SU-DHL-6 (cell line): ENCODE measurements at regions not wholly inside any gene's neighbourhood (a gene's known extent, or its start where the extent isn't known, plus 50 kb on each side); places are given as distances from the start of the nearest gene placed in this dataset.

Source experiments
- H2AFZ ChIP-seq: fragments of 200-600 bp; sonication (generic); 2 replicates; pipeline ENCODE4 v1.6.1; 2014; ENCODE audit warnings: low read depth, mild to moderate bottlenecking, moderate library complexity, mixed read lengths, antibody characterized with exemption, low read length; ENCODE audit not compliant: severe bottlenecking
- H3F3A ChIP-seq: fragments of 200-600 bp; shearing (Covaris generic); 2 replicates; pipeline ENCODE4 v1.6.0; 2016; ENCODE audit warnings: antibody characterized with exemption, mild to moderate bottlenecking; ENCODE audit not compliant: insufficient read depth
- H3K27ac ChIP-seq: fragments of 200-600 bp; sonication (generic); 2 replicates; pipeline ENCODE4 v1.5.1; 2016; ENCODE audit warnings: low read depth, mild to moderate bottlenecking, low read length, moderate library complexity, mixed read lengths
- H3K27me3 ChIP-seq: fragments of 200-600 bp; sonication (generic), shearing (Covaris generic); 2 replicates; pipeline ENCODE4 v1.6.0; 2014; ENCODE audit warnings: mild to moderate bottlenecking, low read length
- H3K36me3 ChIP-seq: fragments of 200-600 bp; sonication (generic); 2 replicates; pipeline ENCODE4 v1.6.1; 2014; ENCODE audit warnings: mild to moderate bottlenecking, low read length, mixed read lengths
- H3K4me2 ChIP-seq: fragments of 300-600, 200-600 bp; shearing (Covaris generic), sonication (generic); 2 replicates; pipeline ENCODE4 v1.6.0; 2014; ENCODE audit warnings: low read length, low read depth, mild to moderate bottlenecking; ENCODE audit not compliant: poor library complexity, severe bottlenecking
- H3K4me3 ChIP-seq: fragments of 200-600 bp; sonication (generic); 2 replicates; pipeline ENCODE4 v1.5.1; 2014; ENCODE audit warnings: antibody characterized with exemption, low read length, mild to moderate bottlenecking, mixed read lengths; ENCODE audit not compliant: insufficient read depth, poor library complexity, severe bottlenecking
- H3K79me2 ChIP-seq: fragments of 200-600 bp; sonication (generic); 2 replicates; pipeline ENCODE4 v1.6.1; 2014; ENCODE audit warnings: mild to moderate bottlenecking, low read length, moderate library complexity; ENCODE audit not compliant: insufficient read depth
- H3K9ac ChIP-seq: fragments of 200-600 bp; sonication (generic); 2 replicates; pipeline ENCODE4 v1.7.0; 2014; ENCODE audit warnings: mild to moderate bottlenecking, low read length
- H3K9me2 ChIP-seq: fragments of 200-600 bp; sonication (generic); replicated peaks from 2 replicates; pipeline ENCODE4 v1.6.1; 2014; ENCODE audit warnings: low read length; ENCODE audit not compliant: insufficient read depth
- H3K9me3 ChIP-seq: fragments of 200-600 bp; sonication (generic); 2 replicates; pipeline ENCODE4 v1.6.1; 2014; ENCODE audit warnings: low read length, mixed read lengths; ENCODE audit not compliant: insufficient read depth
- H4K20me1 ChIP-seq: fragments of 200-600 bp; sonication (generic); 2 replicates; pipeline ENCODE4 v1.6.1; 2014; ENCODE audit warnings: low read depth, mild to moderate bottlenecking, antibody characterized with exemption, low read length, moderate library complexity, mixed read lengths
- EZH2phosphoT487 ChIP-seq: fragments of 200-600 bp; sonication (generic), shearing (Covaris generic); conservative IDR thresholded peaks from 2 replicates; pipeline ENCODE4 v1.6.1; 2018; ENCODE audit warnings: mild to moderate bottlenecking, antibody characterized with exemption, low read length, moderate library complexity, mixed read lengths
- TF ChIP-seq, protein P1 (sequence below): fragments of 200-600 bp; sonication (generic); IDR thresholded peaks from one replicate; pipeline ENCODE4 v1.5.1; 2017; ENCODE audit warnings: antibody characterized with exemption, mild to moderate bottlenecking, low read length, moderate library complexity; ENCODE audit not compliant: insufficient read depth, poor library complexity, severe bottlenecking

DNA sequence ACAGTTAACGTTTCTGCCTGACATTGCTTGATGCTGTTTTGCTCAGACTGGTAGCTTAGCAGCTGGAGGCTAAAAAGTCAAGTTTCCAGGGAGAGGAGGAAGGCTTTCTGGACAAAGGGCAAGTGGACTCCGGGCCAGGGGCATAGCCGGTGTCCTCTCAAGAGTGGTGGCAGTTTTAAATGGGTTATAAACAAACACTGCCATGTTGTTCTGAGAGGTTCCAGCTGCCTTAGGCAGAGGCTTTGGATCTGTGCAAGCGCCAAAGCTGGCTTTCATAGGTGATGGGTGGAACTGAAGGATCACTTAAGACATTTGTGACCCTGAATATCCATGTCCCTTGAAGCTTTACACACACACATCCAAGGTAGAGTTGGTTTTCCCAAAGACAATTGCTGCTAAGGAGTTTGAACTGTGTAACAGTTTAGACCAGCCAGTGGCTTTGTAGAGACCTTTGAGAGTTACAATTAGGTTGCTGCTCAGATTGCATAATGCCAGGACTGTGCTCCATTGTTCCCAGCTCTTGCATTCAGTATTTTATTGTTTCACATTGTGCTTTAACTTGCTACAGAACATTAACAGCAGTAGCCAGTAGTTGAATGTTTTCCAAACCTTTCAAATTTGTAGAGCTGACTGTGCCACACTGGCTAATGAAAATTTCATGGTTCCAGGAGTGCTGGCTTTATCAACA, 54.1 kb upstream of the AP1S2 start:
- Histone ChIP-seq H4K20me1 (no peaks in the 10 kb centered on the region), H3F3A (peaks cover 2% of the 10 kb centered on the region; the same call in 1 of the 2 replicates), H3K79me2 (no peaks in the 10 kb centered on the region), H2AFZ (no peak overlapping the region), H3K27me3 (no peaks in the 10 kb centered on the region), H3K4me2 (no peak overlapping the region), H3K4me3 (no peak overlapping the region), H3K36me3 (no peaks in the 10 kb centered on the region), H3K27ac (no peak overlapping the region), H3K9me2 (no peaks in the 10 kb centered on the region), H3K9ac (no peak overlapping the region), H3K9me3 (no peaks in the 10 kb centered on the region)
- no peak for TF ChIP-seq EZH2phosphoT487
- TF ChIP-seq, protein P1, sequence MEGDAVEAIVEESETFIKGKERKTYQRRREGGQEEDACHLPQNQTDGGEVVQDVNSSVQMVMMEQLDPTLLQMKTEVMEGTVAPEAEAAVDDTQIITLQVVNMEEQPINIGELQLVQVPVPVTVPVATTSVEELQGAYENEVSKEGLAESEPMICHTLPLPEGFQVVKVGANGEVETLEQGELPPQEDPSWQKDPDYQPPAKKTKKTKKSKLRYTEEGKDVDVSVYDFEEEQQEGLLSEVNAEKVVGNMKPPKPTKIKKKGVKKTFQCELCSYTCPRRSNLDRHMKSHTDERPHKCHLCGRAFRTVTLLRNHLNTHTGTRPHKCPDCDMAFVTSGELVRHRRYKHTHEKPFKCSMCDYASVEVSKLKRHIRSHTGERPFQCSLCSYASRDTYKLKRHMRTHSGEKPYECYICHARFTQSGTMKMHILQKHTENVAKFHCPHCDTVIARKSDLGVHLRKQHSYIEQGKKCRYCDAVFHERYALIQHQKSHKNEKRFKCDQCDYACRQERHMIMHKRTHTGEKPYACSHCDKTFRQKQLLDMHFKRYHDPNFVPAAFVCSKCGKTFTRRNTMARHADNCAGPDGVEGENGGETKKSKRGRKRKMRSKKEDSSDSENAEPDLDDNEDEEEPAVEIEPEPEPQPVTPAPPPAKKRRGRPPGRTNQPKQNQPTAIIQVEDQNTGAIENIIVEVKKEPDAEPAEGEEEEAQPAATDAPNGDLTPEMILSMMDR, result no peak

GRCh38 chrX:15906041-15906943, 51.7 kb upstream of the AP1S2 start:
- peaks cover 11% of the 10 kb centered on the region; the same call in 1 of the 2 replicates for H3F3A ChIP-seq
- no peak overlapping the region for H3K4me2 ChIP-seq
- H3K9ac ChIP-seq, result no peak overlapping the region
- no peaks in the 10 kb centered on the region for H3K9me2 ChIP-seq
- no peaks in the 10 kb centered on the region for H3K36me3 ChIP-seq
- TF ChIP-seq EZH2phosphoT487, result no peak
- TF ChIP-seq, protein P1, result no peak
- no peaks in the 10 kb centered on the region for H3K27me3 ChIP-seq
- no peaks in the 10 kb centered on the region for H3K9me3 ChIP-seq
- H2AFZ ChIP-seq, result no peak overlapping the region
- H4K20me1 ChIP-seq, result no peaks in the 10 kb centered on the region
- no peak overlapping the region for H3K27ac ChIP-seq
- H3K79me2 ChIP-seq, result no peaks in the 10 kb centered on the region
- no peak overlapping the region for H3K4me3 ChIP-seq
